ENCODE measurements at regions not wholly inside any gene's neighbourhood (a gene's known extent, or its start where the extent isn't known, plus 50 kb on each side); places are given as distances from the start of the nearest gene placed in this dataset.
"Not testable (repeated sequence)": the region's sequence is repeated elsewhere in the genome, so short reads cannot be mapped to it uniquely, and the experiment has no call there.

- DNase-seq = no peak
- 51 to 74% methylated on average over 2 to 15 of the region's 24 CpGs for WGBS, 2 donors
Observed at GRCh38 chr22:48417225-48418070, 1410.2 kb downstream of the BRD1 start.

GRCh38 chr22:48416396-48417224 lies 1411.1 kb downstream of the BRD1 start:
- no peaks in the 10 kb centered on the region for H3K9me3 ChIP-seq
- WGBS, 2 donors = 17 to 43% methylated on average over 12 to 16 of the region's 16 CpGs
- no peak overlapping the region for H3K4me3 ChIP-seq
- no peak overlapping the region for H3K27ac ChIP-seq
- H3K4me1 ChIP-seq = no peaks in the 10 kb centered on the region
- no peak for TF ChIP-seq POLR2A (IDR thresholded peaks at IDR 0.05)
- no peak for TF ChIP-seq CTCF (IDR thresholded peaks at IDR 0.05)
- no peak for DNase-seq
- no peaks in the 10 kb centered on the region for H3K36me3 ChIP-seq
- H3K27me3 ChIP-seq = peaks cover 0 to 27% (median 0%) of the 10 kb centered on the region in 4 donors
- intact Hi-C loops (cut with DNase I) = no loop called here

More at GRCh38 chr22:48417225-48418070, 1410.2 kb downstream of the BRD1 start:
- Histone ChIP-seq H3K4me1 (no peaks in the 10 kb centered on the region), H3K4me3 (no peak overlapping the region), H3K36me3 (no peaks in the 10 kb centered on the region), H3K27ac (no peak overlapping the region), H3K9me3 (no peaks in the 10 kb centered on the region), H3K27me3 (peaks cover 0 to 24% (median 0%) of the 10 kb centered on the region in 4 donors)
- TF ChIP-seq CTCF (IDR thresholded peaks at IDR 0.05) (no peak), POLR2A (IDR thresholded peaks at IDR 0.05) (no peak)
- intact Hi-C loops (cut with DNase I) = no loop called here

GRCh38 chr22:48415520-48415919 lies 1412.2 kb downstream of the BRD1 start:
- Histone ChIP-seq H3K9me3 (no peaks in the 10 kb centered on the region), H3K27ac (no peak overlapping the region), H3K27me3 (peaks cover 0 to 36% (median 0%) of the 10 kb centered on the region in 4 donors), H3K4me3 (no peak overlapping the region), H3K36me3 (no peaks in the 10 kb centered on the region), H3K4me1 (no peaks in the 10 kb centered on the region)
- no peak for DNase-seq
- TF ChIP-seq CTCF (IDR thresholded peaks at IDR 0.05) (no peak), POLR2A (IDR thresholded peaks at IDR 0.05) (no peak)
- WGBS, 2 donors = 65 to 67% methylated on average over 7 to 12 of the region's 14 CpGs
- intact Hi-C loops (cut with DNase I) = no loop called here

- intact Hi-C loops (cut with DNase I) = no loop called here
- WGBS, 2 donors = 75 to 82% methylated on average over 2 of the region's 3 CpGs
- peaks cover 0 to 36% (median 0%) of the 10 kb centered on the region in 4 donors for H3K27me3 ChIP-seq
- no peak overlapping the region for H3K27ac ChIP-seq
- DNase-seq = no peak
- no peak overlapping the region for H3K4me3 ChIP-seq
- H3K36me3 ChIP-seq = no peaks in the 10 kb centered on the region
- TF ChIP-seq POLR2A (IDR thresholded peaks at IDR 0.05) = no peak
- no peak for TF ChIP-seq CTCF (IDR thresholded peaks at IDR 0.05)
- no peaks in the 10 kb centered on the region for H3K9me3 ChIP-seq
- no peaks in the 10 kb centered on the region for H3K4me1 ChIP-seq
Observed at GRCh38 chr22:48414651-48415050, 1413.0 kb downstream of the BRD1 start.

GRCh38 chr22:48412931-48413330 lies 1414.7 kb downstream of the BRD1 start:
- intact Hi-C loops (cut with DNase I); H3K36me3 ChIP-seq; H3K27ac ChIP-seq; H3K4me3 ChIP-seq; DNase-seq; H3K9me3 ChIP-seq; H3K4me1 ChIP-seq: not testable (repeated sequence)
- peaks cover 0 to 36% (median 0%) of the 10 kb centered on the region in 4 donors for H3K27me3 ChIP-seq
- WGBS, 2 donors = 83 to 90% methylated on average over 17 of the region's 17 CpGs

Data from esophagus squamous epithelium (tissue), 5 donors.